ENCODE measurements at regions not wholly inside any gene's neighbourhood (a gene's known extent, or its start where the extent isn't known, plus 50 kb on each side); places are given as distances from the start of the nearest gene placed in this dataset.

- no peak for TF ChIP-seq CTCF (conservative IDR thresholded peaks at IDR 0.05; ENCODE audit: low read depth, low read length)
- no peak for TF ChIP-seq EZH2phosphoT487 (IDR thresholded peaks at IDR 0.05; ENCODE audit: borderline replicate concordance, low read length)
These were observed 192.9 kb upstream of the SLITRK3 start for GRCh38 chr3:165389064-165389463.

All from PC-3 (cell line).